ENCODE measurements at regions not wholly inside any gene's neighbourhood (a gene's known extent, or its start where the extent isn't known, plus 50 kb on each side); places are given as distances from the start of the nearest gene placed in this dataset.

DNA sequence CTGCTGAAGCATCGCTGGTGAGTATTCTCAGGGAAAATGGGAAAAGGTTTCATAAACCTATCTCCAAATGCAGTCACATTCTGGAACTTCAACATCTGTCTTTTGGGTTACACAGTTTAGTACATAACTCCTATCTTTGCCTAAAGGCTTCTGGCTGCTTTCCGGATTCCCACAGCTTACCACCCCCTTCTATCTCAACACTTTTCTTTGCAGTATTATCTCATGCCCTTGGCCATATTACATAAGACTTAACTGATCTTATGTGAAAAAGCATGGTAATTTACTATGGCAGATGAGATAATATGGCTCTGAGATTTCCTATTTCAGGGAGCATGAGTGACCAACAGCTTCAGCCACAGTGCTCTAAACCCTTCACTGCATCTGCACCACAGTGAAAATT lies 369.3 kb upstream of the LINC00305 start:
- DNase-seq (ENCODE audit: low read depth): no peak
- TF ChIP-seq, protein P1, sequence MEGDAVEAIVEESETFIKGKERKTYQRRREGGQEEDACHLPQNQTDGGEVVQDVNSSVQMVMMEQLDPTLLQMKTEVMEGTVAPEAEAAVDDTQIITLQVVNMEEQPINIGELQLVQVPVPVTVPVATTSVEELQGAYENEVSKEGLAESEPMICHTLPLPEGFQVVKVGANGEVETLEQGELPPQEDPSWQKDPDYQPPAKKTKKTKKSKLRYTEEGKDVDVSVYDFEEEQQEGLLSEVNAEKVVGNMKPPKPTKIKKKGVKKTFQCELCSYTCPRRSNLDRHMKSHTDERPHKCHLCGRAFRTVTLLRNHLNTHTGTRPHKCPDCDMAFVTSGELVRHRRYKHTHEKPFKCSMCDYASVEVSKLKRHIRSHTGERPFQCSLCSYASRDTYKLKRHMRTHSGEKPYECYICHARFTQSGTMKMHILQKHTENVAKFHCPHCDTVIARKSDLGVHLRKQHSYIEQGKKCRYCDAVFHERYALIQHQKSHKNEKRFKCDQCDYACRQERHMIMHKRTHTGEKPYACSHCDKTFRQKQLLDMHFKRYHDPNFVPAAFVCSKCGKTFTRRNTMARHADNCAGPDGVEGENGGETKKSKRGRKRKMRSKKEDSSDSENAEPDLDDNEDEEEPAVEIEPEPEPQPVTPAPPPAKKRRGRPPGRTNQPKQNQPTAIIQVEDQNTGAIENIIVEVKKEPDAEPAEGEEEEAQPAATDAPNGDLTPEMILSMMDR (IDR thresholded peaks at IDR 0.05; ENCODE audit: insufficient read depth, low read length, poor library complexity, severe bottlenecking): no peak
- H3K4me3 ChIP-seq (ENCODE audit: low read depth, low read length): no peak overlapping the region
- H3K36me3 ChIP-seq (ENCODE audit: control insufficient read depth, insufficient read depth, low read length): no peaks in the 10 kb centered on the region
- no peaks in the 10 kb centered on the region for H3K27me3 ChIP-seq (ENCODE audit: control insufficient read depth, insufficient read depth, low read length)

- Histone ChIP-seq H3K27me3 (ENCODE audit: control insufficient read depth, insufficient read depth, low read length) (no peaks in the 10 kb centered on the region), H3K4me3 (ENCODE audit: low read depth, low read length) (no peak overlapping the region), H3K36me3 (ENCODE audit: control insufficient read depth, insufficient read depth, low read length) (no peaks in the 10 kb centered on the region)
- TF ChIP-seq, protein P1 (IDR thresholded peaks at IDR 0.05; ENCODE audit: insufficient read depth, low read length, poor library complexity, severe bottlenecking): no peak
- DNase-seq (ENCODE audit: low read depth): no peak
These were observed 364.5 kb upstream of the LINC00305 start for GRCh38 chr18:64513401-64513800.

GRCh38 chr18:64490207-64490606 lies 341.3 kb upstream of the LINC00305 start:
- no peaks in the 10 kb centered on the region for H3K27me3 ChIP-seq (ENCODE audit: control insufficient read depth, insufficient read depth, low read length)
- no peak overlapping the region for H3K4me3 ChIP-seq (ENCODE audit: low read depth, low read length)
- H3K36me3 ChIP-seq (ENCODE audit: control insufficient read depth, insufficient read depth, low read length): no peaks in the 10 kb centered on the region
- TF ChIP-seq, protein P1 (IDR thresholded peaks at IDR 0.05; ENCODE audit: insufficient read depth, low read length, poor library complexity, severe bottlenecking): no peak
- no peak for DNase-seq (ENCODE audit: low read depth)

GRCh38 chr18:64488698-64489097 lies 339.8 kb upstream of the LINC00305 start:
- no peaks in the 10 kb centered on the region for H3K27me3 ChIP-seq (ENCODE audit: control insufficient read depth, insufficient read depth, low read length)
- H3K4me3 ChIP-seq (ENCODE audit: low read depth, low read length): no peak overlapping the region
- H3K36me3 ChIP-seq (ENCODE audit: control insufficient read depth, insufficient read depth, low read length): no peaks in the 10 kb centered on the region
- TF ChIP-seq, protein P1 (IDR thresholded peaks at IDR 0.05; ENCODE audit: insufficient read depth, low read length, poor library complexity, severe bottlenecking): no peak
- DNase-seq (ENCODE audit: low read depth): no peak

DNA sequence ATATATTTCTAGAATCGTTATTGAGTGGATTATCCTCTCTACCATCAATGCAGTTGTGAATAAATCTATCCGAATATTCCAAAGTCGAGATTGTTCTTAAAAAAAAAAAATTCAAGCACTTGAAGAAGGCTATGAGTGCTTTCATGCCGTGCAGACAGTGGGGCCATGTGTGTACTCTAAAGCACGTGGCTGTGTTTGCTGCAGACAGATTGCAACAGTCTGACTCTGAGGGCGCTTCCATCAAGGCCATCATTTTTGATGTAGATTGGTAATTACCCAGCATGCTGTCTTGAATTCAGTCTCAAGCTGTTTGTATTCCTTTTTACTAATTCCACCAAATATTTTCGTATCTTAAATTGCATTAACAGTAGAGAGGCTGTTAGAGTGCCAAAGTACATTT lies 325.9 kb upstream of the LINC00305 start:
- Histone ChIP-seq H3K27me3 (ENCODE audit: control insufficient read depth, insufficient read depth, low read length) (no peaks in the 10 kb centered on the region), H3K36me3 (ENCODE audit: control insufficient read depth, insufficient read depth, low read length) (no peaks in the 10 kb centered on the region), H3K4me3 (ENCODE audit: low read depth, low read length) (no peak overlapping the region)
- no peak for DNase-seq (ENCODE audit: low read depth)
- TF ChIP-seq, protein P1 (IDR thresholded peaks at IDR 0.05; ENCODE audit: insufficient read depth, low read length, poor library complexity, severe bottlenecking): no peak

- TF ChIP-seq, protein P1 (IDR thresholded peaks at IDR 0.05; ENCODE audit: insufficient read depth, low read length, poor library complexity, severe bottlenecking): no peak
- Histone ChIP-seq H3K4me3 (ENCODE audit: low read depth, low read length) (no peak overlapping the region), H3K27me3 (ENCODE audit: control insufficient read depth, insufficient read depth, low read length) (no peaks in the 10 kb centered on the region), H3K36me3 (ENCODE audit: control insufficient read depth, insufficient read depth, low read length) (no peaks in the 10 kb centered on the region)
- no peak for DNase-seq (ENCODE audit: low read depth)
These were observed 325.4 kb upstream of the LINC00305 start for GRCh38 chr18:64474255-64474654.

Data from kidney epithelial cell (primary cell).